ENCODE measurements at regions not wholly inside any gene's neighbourhood (a gene's known extent, or its start where the extent isn't known, plus 50 kb on each side); places are given as distances from the start of the nearest gene placed in this dataset.

- no peak for DNase-seq (ENCODE audit: low read depth, low spot score)
- H3K9ac ChIP-seq (ENCODE audit: control insufficient read depth, extremely low read depth, insufficient read depth, low read length) = no peak overlapping the region
- no peaks in the 10 kb centered on the region for H3K9me3 ChIP-seq (ENCODE audit: control insufficient read depth, low read depth, low read length)
- H2AFZ ChIP-seq (ENCODE audit: control insufficient read depth, low read length) = no peak overlapping the region
- no peaks in the 10 kb centered on the region for H3K4me1 ChIP-seq (ENCODE audit: control insufficient read depth, extremely low read depth, insufficient read depth, low read length)
- no peak for FAIRE-seq
- TF ChIP-seq EZH2 (IDR thresholded peaks at IDR 0.05; ENCODE audit: low read length) = no peak
- no peak for TF ChIP-seq CTCF (optimal IDR thresholded peaks at IDR 0.05 in 1 of 3, IDR thresholded peaks at IDR 0.05 in 1 of 3, conservative IDR thresholded peaks at IDR 0.05 in 1 of 3; ENCODE audit: extremely low read depth in 1 of 3, insufficient read depth in 2 of 3, low read length in 3 of 3)
- no peak overlapping the region for H3K4me3 ChIP-seq (ENCODE audit: control insufficient read depth in 2 of 3, extremely low read depth in 1 of 3, insufficient read depth in 2 of 3, low read depth in 1 of 3, low read length in 3 of 3)
- dilution Hi-C loops (cut with MboI; ENCODE audit: extremely low pct_ligation_motif_present, low sequenced_read_pairs) = no loop called here
- peaks cover 8% of the 10 kb centered on the region for H3K27me3 ChIP-seq (ENCODE audit: control insufficient read depth, extremely low read depth, insufficient read depth, low read length)
- no peaks in the 10 kb centered on the region for H4K20me1 ChIP-seq (ENCODE audit: control insufficient read depth, extremely low read depth, insufficient read depth, low read length)
- no peaks in the 10 kb centered on the region for H3K36me3 ChIP-seq (ENCODE audit: control insufficient read depth in 2 of 2, extremely low read depth in 1 of 2, insufficient read depth in 2 of 2, low read length in 2 of 2)
- H3K9me1 ChIP-seq (ENCODE audit: control insufficient read depth, extremely low read depth, insufficient read depth, low read length) = no peaks in the 10 kb centered on the region
- H3K27ac ChIP-seq (ENCODE audit: control insufficient read depth, insufficient read depth, low read length) = no peak overlapping the region
- H3K4me2 ChIP-seq (ENCODE audit: control insufficient read depth, extremely low read depth, insufficient read depth, low read depth, low read length) = no peak overlapping the region
- no peaks in the 10 kb centered on the region for H3K79me2 ChIP-seq (ENCODE audit: control insufficient read depth, insufficient read depth, low read length)
Measured at GRCh38 chr1:47523835-47524215, 86.0 kb downstream of the FOXD2 start.

DNA sequence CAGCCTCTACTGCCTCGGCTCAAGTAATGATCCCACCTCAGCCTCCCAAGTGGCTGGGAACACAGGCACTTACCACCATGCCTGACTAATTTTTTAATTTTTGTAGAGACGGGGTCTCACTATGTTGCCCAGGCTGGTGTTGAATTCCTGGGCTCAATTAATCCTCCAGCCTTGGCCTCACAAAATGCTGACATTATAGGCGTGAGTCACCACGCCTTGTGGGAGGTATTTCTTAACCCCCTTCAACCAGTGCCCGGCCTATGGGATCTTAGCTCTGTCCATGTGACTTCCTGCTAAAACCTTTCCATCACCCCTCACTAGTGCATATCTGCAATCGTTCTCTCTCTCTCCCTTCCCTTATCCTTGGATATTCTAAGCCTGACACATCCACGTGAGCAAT lies 86.4 kb downstream of the FOXD2 start:
- Histone ChIP-seq H3K9me3 (ENCODE audit: control insufficient read depth, low read depth, low read length) (peaks cover under 1% of the 10 kb centered on the region), H3K36me3 (ENCODE audit: control insufficient read depth in 2 of 2, extremely low read depth in 1 of 2, insufficient read depth in 2 of 2, low read length in 2 of 2) (no peaks in the 10 kb centered on the region), H3K27ac (ENCODE audit: control insufficient read depth, insufficient read depth, low read length) (no peak overlapping the region), H3K27me3 (ENCODE audit: control insufficient read depth, extremely low read depth, insufficient read depth, low read length) (peaks cover 8% of the 10 kb centered on the region), H3K79me2 (ENCODE audit: control insufficient read depth, insufficient read depth, low read length) (no peaks in the 10 kb centered on the region), H3K4me1 (ENCODE audit: control insufficient read depth, extremely low read depth, insufficient read depth, low read length) (no peaks in the 10 kb centered on the region), H3K9ac (ENCODE audit: control insufficient read depth, extremely low read depth, insufficient read depth, low read length) (no peak overlapping the region), H2AFZ (ENCODE audit: control insufficient read depth, low read length) (no peak overlapping the region), H3K4me2 (ENCODE audit: control insufficient read depth, extremely low read depth, insufficient read depth, low read depth, low read length) (no peak overlapping the region), H4K20me1 (ENCODE audit: control insufficient read depth, extremely low read depth, insufficient read depth, low read length) (no peaks in the 10 kb centered on the region), H3K9me1 (ENCODE audit: control insufficient read depth, extremely low read depth, insufficient read depth, low read length) (no peaks in the 10 kb centered on the region), H3K4me3 (ENCODE audit: control insufficient read depth in 2 of 3, extremely low read depth in 1 of 3, insufficient read depth in 2 of 3, low read depth in 1 of 3, low read length in 3 of 3) (no peak overlapping the region)
- FAIRE-seq (no peak), DNase-seq (ENCODE audit: low read depth, low spot score) (no peak)
- no peak for TF ChIP-seq CTCF (optimal IDR thresholded peaks at IDR 0.05 in 1 of 3, IDR thresholded peaks at IDR 0.05 in 1 of 3, conservative IDR thresholded peaks at IDR 0.05 in 1 of 3; ENCODE audit: extremely low read depth in 1 of 3, insufficient read depth in 2 of 3, low read length in 3 of 3)
- no peak for TF ChIP-seq EZH2 (IDR thresholded peaks at IDR 0.05; ENCODE audit: low read length)
- dilution Hi-C loops (cut with MboI; ENCODE audit: extremely low pct_ligation_motif_present, low sequenced_read_pairs) = no loop called here
